NB4 (cell line): ENCODE measurements at regions not wholly inside any gene's neighbourhood (a gene's known extent, or its start where the extent isn't known, plus 50 kb on each side); places are given as distances from the start of the nearest gene placed in this dataset.

Experiments used
- DNase-seq: peaks from one replicate; pipeline ENCODE4 v3.0.0; 2010; ENCODE audit warnings: low read depth
- H3K4me3 ChIP-seq: one replicate; pipeline ENCODE4 v1.5.1; 2011; ENCODE audit warnings: mild to moderate bottlenecking, low read depth, low read length, moderate library complexity
- CTCF ChIP-seq: IDR thresholded peaks from one replicate; pipeline ENCODE4 v1.5.1; 2012; ENCODE audit warnings: low read depth, low read length
- MAX ChIP-seq: IDR thresholded peaks from 2 replicates; pipeline ENCODE4 v1.6.1; 2011; ENCODE audit warnings: low read depth, low read length
- MYC ChIP-seq: IDR thresholded peaks from 2 replicates; pipeline ENCODE4 v1.6.1; 2011; ENCODE audit warnings: low read depth, low read length
- POLR2A ChIP-seq: IDR thresholded peaks from 2 replicates; pipeline ENCODE4 v1.6.1; 2011; ENCODE audit warnings: mild to moderate bottlenecking; ENCODE audit not compliant: insufficient read length; ENCODE audit errors: extremely low read depth

- TF ChIP-seq CTCF (no peak), MYC (no peak), POLR2A (no peak), MAX (no peak)
Measured at GRCh38 chr12:30501718-30502117, 194.0 kb downstream of the IPO8 start.

GRCh38 chr12:30500532-30500931 is 195.1 kb downstream of the IPO8 start:
- DNase-seq, result no peak
- H3K4me3 ChIP-seq, result no peak overlapping the region
- TF ChIP-seq MAX (no peak), CTCF (no peak), POLR2A (no peak), MYC (no peak)

More at GRCh38 chr12:30501718-30502117, 194.0 kb downstream of the IPO8 start:
- no peak overlapping the region for H3K4me3 ChIP-seq
- no peak for DNase-seq

- no peak for DNase-seq
- TF ChIP-seq POLR2A, result no peak
- no peak for TF ChIP-seq MAX
- TF ChIP-seq MYC, result no peak
- no peak for TF ChIP-seq CTCF
- no peak overlapping the region for H3K4me3 ChIP-seq
Measured at GRCh38 chr12:30485230-30485890, 210.3 kb downstream of the IPO8 start.

GRCh38 chr12:30484658-30485057 is 211.0 kb downstream of the IPO8 start:
- H3K4me3 ChIP-seq, result no peak overlapping the region
- no peak for DNase-seq
- no peak for TF ChIP-seq MYC

- no peak for TF ChIP-seq MAX
- TF ChIP-seq MYC, result no peak
- TF ChIP-seq POLR2A, result no peak
- TF ChIP-seq CTCF, result no peak
Measured at GRCh38 chr12:30482650-30483049, 213.0 kb downstream of the IPO8 start.

GRCh38 chr12:30473274-30473673 is 222.4 kb downstream of the IPO8 start:
- H3K4me3 ChIP-seq, result no peak overlapping the region
- DNase-seq, result no peak
- TF ChIP-seq MYC, result no peak
- no peak for TF ChIP-seq CTCF
- no peak for TF ChIP-seq POLR2A
- no peak for TF ChIP-seq MAX

More at GRCh38 chr12:30482650-30483049, 213.0 kb downstream of the IPO8 start:
- no peak for DNase-seq
- no peak overlapping the region for H3K4me3 ChIP-seq
